Right atrium auricular region (tissue), 2 donors: ENCODE measurements at regions not wholly inside any gene's neighbourhood (a gene's known extent, or its start where the extent isn't known, plus 50 kb on each side); places are given as distances from the start of the nearest gene placed in this dataset.

Experiments used
- DNase-seq: peaks from one replicate; pipeline ENCODE4 v3.0.0-alpha.2; 2019; ENCODE audit warnings: low spot score
- H3K27ac ChIP-seq, 2 donors: fragments of 200-600 bp; sonication (generic); 1 replicate in 1 of 2; 2 replicates in 1 of 2; pipeline ENCODE4 v1.5.1; 2016 to 2019
- H3K27me3 ChIP-seq, 2 donors: fragments of 200-600 bp; sonication (generic); one replicate each; pipeline versions ENCODE4 v1.5.1 to v1.6.0; 2017 to 2019
- H3K36me3 ChIP-seq: fragments of 200-600 bp; sonication (generic); one replicate; pipeline ENCODE4 v1.5.1; 2016
- H3K4me1 ChIP-seq, 2 donors: fragments of 200-600 bp; sonication (generic); one replicate each; pipeline versions ENCODE4 v1.5.1 to v1.6.0; 2017 to 2019
- H3K4me3 ChIP-seq, 2 donors: fragments of 200-600 bp; sonication (generic); 1 replicate in 1 of 2; 2 replicates in 1 of 2; pipeline ENCODE4 v1.5.1; 2017 to 2019; ENCODE audit warnings: mild to moderate bottlenecking in 1 of 2, moderate library complexity in 1 of 2
- H3K9me3 ChIP-seq, 2 donors: fragments of 200-600 bp; sonication (generic); one replicate each; pipeline ENCODE4 v1.5.1; 2019
- CTCF ChIP-seq, 2 donors: fragments of 200-600 bp; sonication (generic); IDR thresholded peaks; one replicate each; pipeline ENCODE4 v1.5.1; 2019; ENCODE audit warnings: antibody characterized with exemption in 2 of 2

- H3K27ac ChIP-seq = no peak overlapping the region
- TF ChIP-seq CTCF (IDR thresholded peaks at IDR 0.05) = no peak
- no peaks in the 10 kb centered on the region for H3K9me3 ChIP-seq
- H3K36me3 ChIP-seq = no peaks in the 10 kb centered on the region
- H3K27me3 ChIP-seq = no peaks in the 10 kb centered on the region
- no peak for DNase-seq
- H3K4me3 ChIP-seq = no peak overlapping the region
- no peaks in the 10 kb centered on the region for H3K4me1 ChIP-seq
Measured at GRCh38 chr13:67763384-67763783, 533.2 kb upstream of the PCDH9 start.

GRCh38 chr13:67758975-67759374 lies 528.8 kb upstream of the PCDH9 start:
- TF ChIP-seq CTCF (IDR thresholded peaks at IDR 0.05) = no peak
- DNase-seq = no peak
- Histone ChIP-seq H3K4me1 (no peaks in the 10 kb centered on the region), H3K27ac (no peak overlapping the region), H3K4me3 (no peak overlapping the region), H3K36me3 (no peaks in the 10 kb centered on the region), H3K9me3 (no peaks in the 10 kb centered on the region), H3K27me3 (no peaks in the 10 kb centered on the region)

GRCh38 chr13:67754012-67754411 lies 523.9 kb upstream of the PCDH9 start:
- H3K36me3 ChIP-seq = no peaks in the 10 kb centered on the region
- DNase-seq = no peak
- H3K4me3 ChIP-seq = no peak overlapping the region
- no peaks in the 10 kb centered on the region for H3K4me1 ChIP-seq
- H3K27me3 ChIP-seq = no peaks in the 10 kb centered on the region
- H3K9me3 ChIP-seq = no peaks in the 10 kb centered on the region
- no peak overlapping the region for H3K27ac ChIP-seq
- TF ChIP-seq CTCF (IDR thresholded peaks at IDR 0.05) = no peak

GRCh38 chr13:67752759-67753158 lies 522.6 kb upstream of the PCDH9 start:
- H3K36me3 ChIP-seq = no peaks in the 10 kb centered on the region
- no peak for TF ChIP-seq CTCF (IDR thresholded peaks at IDR 0.05)

GRCh38 chr13:67742478-67742877 lies 512.3 kb upstream of the PCDH9 start:
- H3K36me3 ChIP-seq = no peaks in the 10 kb centered on the region
- no peak for DNase-seq
- no peak for TF ChIP-seq CTCF (IDR thresholded peaks at IDR 0.05)

More at GRCh38 chr13:67752759-67753158, 522.6 kb upstream of the PCDH9 start:
- Histone ChIP-seq H3K4me1 (no peaks in the 10 kb centered on the region), H3K27ac (peak overlapping the region in 1 of 2 donors; percentile 18), H3K27me3 (no peaks in the 10 kb centered on the region), H3K4me3 (no peak overlapping the region), H3K9me3 (no peaks in the 10 kb centered on the region)
- DNase-seq = no peak

GRCh38 chr13:67740871-67741535 lies 510.9 kb upstream of the PCDH9 start:
- TF ChIP-seq CTCF (IDR thresholded peaks at IDR 0.05) = no peak
- no peak for DNase-seq
- no peak overlapping the region for H3K4me3 ChIP-seq
- no peaks in the 10 kb centered on the region for H3K36me3 ChIP-seq
- H3K27ac ChIP-seq = no peak overlapping the region
- no peaks in the 10 kb centered on the region for H3K9me3 ChIP-seq
- H3K4me1 ChIP-seq = no peaks in the 10 kb centered on the region
- no peaks in the 10 kb centered on the region for H3K27me3 ChIP-seq

More at GRCh38 chr13:67742478-67742877, 512.3 kb upstream of the PCDH9 start:
- Histone ChIP-seq H3K4me3 (no peak overlapping the region), H3K27ac (no peak overlapping the region), H3K4me1 (no peaks in the 10 kb centered on the region), H3K27me3 (no peaks in the 10 kb centered on the region), H3K9me3 (no peaks in the 10 kb centered on the region)
